ENCODE measurements at regions not wholly inside any gene's neighbourhood (a gene's known extent, or its start where the extent isn't known, plus 50 kb on each side); places are given as distances from the start of the nearest gene placed in this dataset.
"Not testable (repeated sequence)": the region's sequence is repeated elsewhere in the genome, so short reads cannot be mapped to it uniquely, and the experiment has no call there.

- Histone ChIP-seq H3K4me1 (no peaks in the 10 kb centered on the region), H3K9me3 (no peaks in the 10 kb centered on the region), H3K27me3 (no peaks in the 10 kb centered on the region), H3K4me3 (no peak overlapping the region), H3K36me3 (no peaks in the 10 kb centered on the region), H3K27ac (no peak overlapping the region)
- DNase-seq, result peak in 1 of 2 donors; percentile 12
- TF ChIP-seq EP300 (IDR thresholded peaks at IDR 0.05) (no peak), CTCF (IDR thresholded peaks at IDR 0.05) (no peak), POLR2AphosphoS5 (IDR thresholded peaks at IDR 0.05) (no peak), POLR2A (IDR thresholded peaks at IDR 0.05) (no peak)
- intact Hi-C loops (cut with DNase I; ENCODE audit: low total_unique reads), result no loop called here
- WGBS, 5 donors, result 46 to 55% (median 50%) methylated on average over 1 of the region's 1 CpG
Measured at GRCh38 chr7:79608005-79608404, 154.5 kb upstream of the MAGI2 start.

- H3K27ac ChIP-seq, result no peak overlapping the region
- intact Hi-C loops (cut with DNase I; ENCODE audit: low total_unique reads), result no loop called here
- no peaks in the 10 kb centered on the region for H3K4me1 ChIP-seq
- no peaks in the 10 kb centered on the region for H3K36me3 ChIP-seq
- DNase-seq, result no peak
- no peaks in the 10 kb centered on the region for H3K27me3 ChIP-seq
- H3K9me3 ChIP-seq, result no peaks in the 10 kb centered on the region
- no peak overlapping the region for H3K4me3 ChIP-seq
- 77 to 84% (median 78%) methylated on average over 4 of the region's 4 CpGs for WGBS, 5 donors
- TF ChIP-seq POLR2A (IDR thresholded peaks at IDR 0.05), result no peak
- TF ChIP-seq CTCF (IDR thresholded peaks at IDR 0.05), result no peak
- TF ChIP-seq POLR2AphosphoS5 (IDR thresholded peaks at IDR 0.05), result no peak
- TF ChIP-seq EP300 (IDR thresholded peaks at IDR 0.05), result no peak
Measured at GRCh38 chr7:79604841-79605240, 151.4 kb upstream of the MAGI2 start.

- no peaks in the 10 kb centered on the region for H3K9me3 ChIP-seq
- WGBS, 5 donors, result 27 to 50% (median 34%) methylated on average over 3 of the region's 3 CpGs
- no peak overlapping the region for H3K4me3 ChIP-seq
- no peaks in the 10 kb centered on the region for H3K4me1 ChIP-seq
- no peak for DNase-seq
- no peaks in the 10 kb centered on the region for H3K27me3 ChIP-seq
- intact Hi-C loops (cut with DNase I; ENCODE audit: low total_unique reads), result no loop called here
- TF ChIP-seq POLR2A (IDR thresholded peaks at IDR 0.05) (no peak), POLR2AphosphoS5 (IDR thresholded peaks at IDR 0.05) (no peak), CTCF (IDR thresholded peaks at IDR 0.05) (no peak), EP300 (IDR thresholded peaks at IDR 0.05) (no peak)
- H3K36me3 ChIP-seq, result no peaks in the 10 kb centered on the region
- H3K27ac ChIP-seq, result no peak overlapping the region
Measured at GRCh38 chr7:79598351-79598750, 144.9 kb upstream of the MAGI2 start.

- 50 to 64% (median 55%) methylated on average over 5 of the region's 5 CpGs for WGBS, 5 donors
- intact Hi-C loops (cut with DNase I; ENCODE audit: low total_unique reads); H3K4me1 ChIP-seq; H3K27me3 ChIP-seq; H3K9me3 ChIP-seq; H3K27ac ChIP-seq; H3K36me3 ChIP-seq; DNase-seq; H3K4me3 ChIP-seq: not testable (repeated sequence)
Measured at GRCh38 chr7:79594671-79595070, 141.2 kb upstream of the MAGI2 start.

GRCh38 chr7:79593866-79594301 is 140.4 kb upstream of the MAGI2 start:
- Histone ChIP-seq H3K27ac (no peak overlapping the region), H3K36me3 (no peaks in the 10 kb centered on the region), H3K27me3 (no peaks in the 10 kb centered on the region), H3K4me3 (no peak overlapping the region), H3K4me1 (no peaks in the 10 kb centered on the region), H3K9me3 (no peaks in the 10 kb centered on the region)
- no peak for TF ChIP-seq CTCF (IDR thresholded peaks at IDR 0.05)
- TF ChIP-seq POLR2A (IDR thresholded peaks at IDR 0.05), result no peak
- no peak for TF ChIP-seq EP300 (IDR thresholded peaks at IDR 0.05)
- no peak for TF ChIP-seq POLR2AphosphoS5 (IDR thresholded peaks at IDR 0.05)
- peak in 1 of 2 donors; percentile 31 for DNase-seq
- intact Hi-C loops (cut with DNase I; ENCODE audit: low total_unique reads), result no loop called here

All from stomach (tissue), 8 donors.